Keratinocyte (primary cell): ENCODE measurements at regions not wholly inside any gene's neighbourhood (a gene's known extent, or its start where the extent isn't known, plus 50 kb on each side); places are given as distances from the start of the nearest gene placed in this dataset.

Experiments used
- DNase-seq: peaks from one replicate; pipeline ENCODE4 v3.0.0-alpha.2; 2011; ENCODE audit warnings: low read depth, missing footprints, low spot score
- FAIRE-seq: peaks from 2 replicates; lab custom pipeline; 2011; peaks lifted over from hg19 to GRCh38; lab: Jason Lieb, UNC
- H2AFZ ChIP-seq: 2 replicates; pipeline ENCODE4 v1.6.0; 2012; ENCODE audit warnings: low read length, control low read depth, inconsistent platforms; ENCODE audit not compliant: control insufficient read depth
- H3K27ac ChIP-seq: 2 replicates; pipeline ENCODE4 v1.5.1; 2011; ENCODE audit warnings: low read length; ENCODE audit not compliant: control insufficient read depth, insufficient read depth
- H3K27me3 ChIP-seq: 3 replicates; pipeline ENCODE4 v1.6.0; 2011; ENCODE audit warnings: low read length; ENCODE audit not compliant: control insufficient read depth, insufficient read depth; ENCODE audit errors: extremely low read depth
- H3K36me3 ChIP-seq, 2 experiments: 2 replicates in 1 of 2; 3 replicates in 1 of 2; pipeline ENCODE4 v1.5.1; 2011; ENCODE audit warnings: low read length in 2 of 2, mild to moderate bottlenecking in 1 of 2; ENCODE audit not compliant: control insufficient read depth in 2 of 2, insufficient read depth in 2 of 2; ENCODE audit errors: extremely low read depth in 1 of 2
- H3K4me1 ChIP-seq: 3 replicates; pipeline ENCODE4 v1.5.1; 2011; ENCODE audit warnings: low read length; ENCODE audit not compliant: control insufficient read depth, insufficient read depth; ENCODE audit errors: extremely low read depth
- H3K4me2 ChIP-seq: 3 replicates; pipeline ENCODE4 v1.6.0; 2011; ENCODE audit warnings: low read depth, low read length; ENCODE audit not compliant: control insufficient read depth, insufficient read depth; ENCODE audit errors: extremely low read depth
- H3K4me3 ChIP-seq, 3 experiments: fragments of 200-600 bp in 1 of 3; sonication (generic) in 1 of 3; 2 replicates in 2 of 3; 3 replicates in 1 of 3; pipeline ENCODE4 v1.5.1; 2011 to 2016; ENCODE audit warnings: low read length in 3 of 3, mild to moderate bottlenecking in 3 of 3, control low read depth in 2 of 3, inconsistent platforms in 1 of 3, low read depth in 1 of 3, mixed read lengths in 1 of 3, mixed run types in 1 of 3, moderate library complexity in 1 of 3; ENCODE audit not compliant: control insufficient read depth in 2 of 3, insufficient read depth in 2 of 3; ENCODE audit errors: extremely low read depth in 1 of 3
- H3K79me2 ChIP-seq: 2 replicates; pipeline ENCODE4 v1.6.0; 2012; ENCODE audit warnings: low read length; ENCODE audit not compliant: control insufficient read depth, insufficient read depth
- H3K9ac ChIP-seq: 3 replicates; pipeline ENCODE4 v1.6.0; 2011; ENCODE audit warnings: low read length; ENCODE audit not compliant: control insufficient read depth, insufficient read depth; ENCODE audit errors: extremely low read depth
- H3K9me1 ChIP-seq: 3 replicates; pipeline ENCODE4 v1.6.0; 2011; ENCODE audit warnings: low read length; ENCODE audit not compliant: control insufficient read depth, insufficient read depth; ENCODE audit errors: extremely low read depth
- H3K9me3 ChIP-seq: 2 replicates; pipeline ENCODE4 v1.5.1; 2012; ENCODE audit warnings: low read depth, low read length; ENCODE audit not compliant: control insufficient read depth
- H4K20me1 ChIP-seq: 3 replicates; pipeline ENCODE4 v1.6.0; 2011; ENCODE audit warnings: low read length; ENCODE audit not compliant: control insufficient read depth, insufficient read depth; ENCODE audit errors: extremely low read depth
- CTCF ChIP-seq, 3 experiments: IDR thresholded peaks in 1 of 3; conservative IDR thresholded peaks in 1 of 3; optimal IDR thresholded peaks in 1 of 3; 2 replicates in 2 of 3; 3 replicates in 1 of 3; pipeline versions ENCODE3 to v1.5.1; 2011; ENCODE audit warnings: low read length in 3 of 3, mild to moderate bottlenecking in 3 of 3, moderate library complexity in 2 of 3, control low read depth in 1 of 3, inconsistent platforms in 1 of 3; ENCODE audit not compliant: insufficient read depth in 2 of 3; ENCODE audit errors: extremely low read depth in 1 of 3
- EZH2 ChIP-seq: IDR thresholded peaks from one replicate; pipeline ENCODE4 v1.6.1; 2012; ENCODE audit warnings: inconsistent platforms, mild to moderate bottlenecking, low read length, moderate library complexity
- dilution Hi-C: fragments of 300-500 bp; cut with MboI; formaldehyde crosslinking; loops from one replicate; pipeline ENCODE4 v1.7.0; 2020; ENCODE audit warnings: low sequenced_read_pairs; ENCODE audit not compliant: extremely low pct_ligation_motif_present

DNA sequence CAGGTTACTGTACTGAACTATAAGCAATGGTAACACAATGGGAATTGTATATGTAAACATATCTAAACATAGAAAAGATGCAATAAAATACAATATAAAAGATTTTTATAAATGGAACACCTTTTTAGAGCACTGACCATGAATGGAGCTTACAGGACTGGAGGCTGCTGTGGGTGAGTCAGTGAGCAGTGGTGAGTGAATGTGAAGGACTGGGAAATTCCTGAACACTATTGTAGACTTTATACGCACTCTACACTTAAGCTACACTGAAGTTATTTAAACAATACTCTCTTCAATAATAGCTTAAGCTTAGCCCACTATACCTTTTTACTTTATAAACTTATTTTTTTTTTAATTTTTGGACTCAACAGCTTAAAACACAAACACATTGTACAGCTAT is 313.5 kb downstream of the KCNC2 start:
- no peak overlapping the region for H3K4me3 ChIP-seq
- TF ChIP-seq EZH2 (no peak), CTCF (optimal IDR thresholded peaks at IDR 0.05 in 1 of 3, IDR thresholded peaks at IDR 0.05 in 1 of 3, conservative IDR thresholded peaks at IDR 0.05 in 1 of 3; ENCODE audit: extremely low read depth in 1 of 3, insufficient read depth in 2 of 3, low read length in 3 of 3) (no peak)

DNA sequence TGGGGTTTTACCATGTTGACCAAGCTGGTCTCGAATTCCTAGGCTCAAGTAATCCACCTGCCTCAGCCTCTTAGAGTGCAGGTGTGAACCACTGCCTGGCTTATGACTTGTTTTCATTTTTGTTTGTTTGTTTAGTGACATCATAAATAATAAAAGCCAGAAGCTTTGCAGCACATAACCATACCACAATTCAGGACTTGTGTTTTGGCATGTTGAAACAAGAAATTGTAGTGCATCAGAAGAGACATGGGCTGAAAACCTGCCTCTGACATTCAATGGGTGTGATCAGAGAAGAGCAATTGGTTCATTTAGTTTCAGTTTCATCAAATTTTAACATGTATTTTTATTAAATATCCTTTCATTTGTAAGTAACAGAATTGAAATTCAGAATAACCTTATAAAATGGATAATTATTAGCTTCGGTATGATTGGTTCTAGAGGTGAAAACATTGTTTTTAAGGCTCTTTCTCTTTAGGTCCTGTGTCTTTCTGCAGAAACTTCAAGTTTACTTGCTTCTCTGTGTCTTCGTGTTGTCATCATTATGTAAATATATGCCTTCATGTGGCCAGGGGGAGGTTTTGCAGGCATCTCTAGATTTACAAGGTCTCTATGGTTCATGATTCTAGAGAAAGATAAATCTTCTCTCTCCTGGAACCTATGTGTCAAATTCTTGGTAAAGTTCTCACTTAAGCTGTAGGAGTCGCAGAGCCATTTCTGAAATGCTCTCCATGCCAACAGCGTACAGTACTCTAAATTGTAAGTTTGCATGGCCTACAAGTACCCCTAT is 312.0 kb downstream of the KCNC2 start:
- no peaks in the 10 kb centered on the region for H3K36me3 ChIP-seq
- no peaks in the 10 kb centered on the region for H3K9me3 ChIP-seq
- no peak for TF ChIP-seq EZH2
- no peak for TF ChIP-seq CTCF (optimal IDR thresholded peaks at IDR 0.05 in 1 of 3, IDR thresholded peaks at IDR 0.05 in 1 of 3, conservative IDR thresholded peaks at IDR 0.05 in 1 of 3; ENCODE audit: extremely low read depth in 1 of 3, insufficient read depth in 2 of 3, low read length in 3 of 3)
- dilution Hi-C loops, result no loop called here
- FAIRE-seq (no peak), DNase-seq (peak; percentile 46)
- peaks cover 4% of the 10 kb centered on the region for H3K4me1 ChIP-seq
- H3K27me3 ChIP-seq, result no peaks in the 10 kb centered on the region
- no peak overlapping the region for H3K9ac ChIP-seq
- no peak overlapping the region for H3K4me3 ChIP-seq
- peak overlapping the region; percentile 24 for H2AFZ ChIP-seq
- no peak overlapping the region for H3K4me2 ChIP-seq
- no peaks in the 10 kb centered on the region for H4K20me1 ChIP-seq
- no peaks in the 10 kb centered on the region for H3K9me1 ChIP-seq
- H3K79me2 ChIP-seq, result no peaks in the 10 kb centered on the region
- H3K27ac ChIP-seq, result no peak overlapping the region

More for the DNA sequence above, 313.5 kb downstream of the KCNC2 start:
- H3K79me2 ChIP-seq, result no peaks in the 10 kb centered on the region
- no peak overlapping the region for H3K9ac ChIP-seq
- H3K9me1 ChIP-seq, result no peaks in the 10 kb centered on the region
- DNase-seq (no peak), FAIRE-seq (no peak)
- dilution Hi-C loops, result no loop called here
- H3K4me2 ChIP-seq, result no peak overlapping the region
- H3K4me1 ChIP-seq, result peaks cover 6% of the 10 kb centered on the region
- no peaks in the 10 kb centered on the region for H3K27me3 ChIP-seq
- H3K27ac ChIP-seq, result no peak overlapping the region
- H3K9me3 ChIP-seq, result no peaks in the 10 kb centered on the region
- no peaks in the 10 kb centered on the region for H3K36me3 ChIP-seq
- H4K20me1 ChIP-seq, result no peaks in the 10 kb centered on the region
- no peak overlapping the region for H2AFZ ChIP-seq
